Caco-2 (cell line): ENCODE measurements at regions not wholly inside any gene's neighbourhood (a gene's known extent, or its start where the extent isn't known, plus 50 kb on each side); places are given as distances from the start of the nearest gene placed in this dataset.

Source experiments
- BruUV-seq: library from RNA; stranded (reverse); fragments of 400-500 nt; replicated peaks from 2 replicates; lab custom pipeline; 2021; lab: Mats Ljungman, UMichigan
- CTCF ChIA-PET: fragments of 300-600 bp; sonication (Branson Sonifier 250); formaldehyde crosslinking; loops from one replicate; lab custom pipeline; 2022; ENCODE audit warnings: antibody characterized with exemption; lab: Charles Lee
- POLR2A ChIA-PET: fragments of 300-600 bp; sonication (Branson Sonifier 250); formaldehyde crosslinking; loops from one replicate; lab custom pipeline; 2022; ENCODE audit warnings: antibody characterized with exemption; lab: Charles Lee
- DNase-seq, 2 experiments: peaks; one replicate each; pipeline versions ENCODE4 v3.0.0 to v3.0.0-alpha.2; 2020 to 2022
- H3K27me3 ChIP-seq: replicated peaks from 2 replicates; pipeline ENCODE4 v1.6.0; 2011; ENCODE audit warnings: low read length; ENCODE audit not compliant: control insufficient read depth, insufficient read depth
- H3K36me3 ChIP-seq: 2 replicates; pipeline ENCODE4 v1.5.1; 2011; ENCODE audit warnings: low read length; ENCODE audit not compliant: control insufficient read depth, insufficient read depth
- H3K4me1 ChIP-seq: fragments of 250-450 bp; sonication (Bioruptor Pico); 2 replicates; pipeline ENCODE4 v1.5.1; 2020; ENCODE audit warnings: mild to moderate bottlenecking
- H3K4me3 ChIP-seq: 2 replicates; pipeline ENCODE4 v1.5.1; 2011; ENCODE audit warnings: low read depth, mild to moderate bottlenecking, control low read depth, low read length
- H3K9me3 ChIP-seq: fragments of 250-450 bp; sonication (Bioruptor Pico); 2 replicates; pipeline ENCODE4 v1.5.1; 2020; ENCODE audit warnings: mild to moderate bottlenecking, moderate library complexity
- H3K27ac Mint-ChIP-seq: one replicate; pipeline ENCODE4 v1.8.0; 2022; ENCODE audit warnings: mixed read lengths; ENCODE audit not compliant: unreplicated experiment
- H3K27me3 Mint-ChIP-seq: one replicate; pipeline ENCODE4 v1.8.0; 2022; ENCODE audit warnings: mixed read lengths; ENCODE audit not compliant: insufficient read depth, unreplicated experiment
- H3K36me3 Mint-ChIP-seq: one replicate; pipeline ENCODE4 v1.8.0; 2022; ENCODE audit warnings: mild to moderate bottlenecking, mixed read lengths; ENCODE audit not compliant: insufficient read depth, unreplicated experiment
- H3K4me1 Mint-ChIP-seq: one replicate; pipeline ENCODE4 v1.8.0; 2022; ENCODE audit warnings: low read depth, mixed read lengths; ENCODE audit not compliant: unreplicated experiment
- H3K4me3 Mint-ChIP-seq: one replicate; pipeline ENCODE4 v1.8.0; 2022; ENCODE audit warnings: mild to moderate bottlenecking, moderate library complexity, mixed read lengths; ENCODE audit not compliant: unreplicated experiment
- H3K9me3 Mint-ChIP-seq: one replicate; pipeline ENCODE4 v1.8.0; 2022; ENCODE audit warnings: mixed read lengths; ENCODE audit not compliant: unreplicated experiment
- intact Hi-C: fragments of 100-400 bp; cut with micrococcal nuclease; formaldehyde crosslinking; loops from one replicate; pipeline ENCODE4 v1.10.0; 2022; ENCODE audit not compliant: unreplicated experiment
- TF ChIP-seq, protein P1 (sequence below), 2 experiments: fragments of 200-600 bp in 1 of 2; IDR thresholded peaks; 1 replicate in 1 of 2; 2 replicates in 1 of 2; pipeline versions ENCODE4 v1.5.1 to v1.8.0; 2011 to 2022; ENCODE audit warnings: antibody characterized with exemption in 1 of 2, control low read depth in 1 of 2, inconsistent platforms in 1 of 2, low read depth in 1 of 2, low read length in 1 of 2, mild to moderate bottlenecking in 1 of 2, moderate library complexity in 1 of 2; ENCODE audit not compliant: insufficient read depth in 1 of 2, severe bottlenecking in 1 of 2, unreplicated experiment in 1 of 2

DNA sequence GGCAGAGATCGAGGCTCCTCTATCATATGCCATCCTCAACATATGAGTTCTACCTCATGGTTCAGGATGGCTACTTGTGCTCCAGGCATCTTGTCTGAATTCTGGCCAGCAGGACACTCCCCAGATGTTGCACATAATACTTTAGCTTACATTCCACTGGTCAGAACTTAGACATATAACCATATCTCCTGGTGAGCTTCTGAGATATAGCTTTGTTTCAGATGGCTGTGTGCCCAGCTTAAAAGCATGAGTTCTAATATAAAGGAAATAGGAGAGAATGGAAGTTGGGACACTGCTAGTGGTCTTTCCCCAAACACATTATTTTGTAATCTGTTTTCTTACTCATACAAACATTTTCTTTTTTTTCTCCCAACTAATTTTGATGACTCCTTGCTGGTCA lies 50.8 kb upstream of the IFRD1 start:
- H3K9me3 Mint-ChIP-seq, result no peaks in the 10 kb centered on the region
- BruUV-seq, result no TSS peak
- no peak overlapping the region for H3K27ac Mint-ChIP-seq
- no peak for DNase-seq
- H3K27me3 Mint-ChIP-seq, result peaks cover 9% of the 10 kb centered on the region
- intact Hi-C loops, result no loop called here
- TF ChIP-seq, protein P1, sequence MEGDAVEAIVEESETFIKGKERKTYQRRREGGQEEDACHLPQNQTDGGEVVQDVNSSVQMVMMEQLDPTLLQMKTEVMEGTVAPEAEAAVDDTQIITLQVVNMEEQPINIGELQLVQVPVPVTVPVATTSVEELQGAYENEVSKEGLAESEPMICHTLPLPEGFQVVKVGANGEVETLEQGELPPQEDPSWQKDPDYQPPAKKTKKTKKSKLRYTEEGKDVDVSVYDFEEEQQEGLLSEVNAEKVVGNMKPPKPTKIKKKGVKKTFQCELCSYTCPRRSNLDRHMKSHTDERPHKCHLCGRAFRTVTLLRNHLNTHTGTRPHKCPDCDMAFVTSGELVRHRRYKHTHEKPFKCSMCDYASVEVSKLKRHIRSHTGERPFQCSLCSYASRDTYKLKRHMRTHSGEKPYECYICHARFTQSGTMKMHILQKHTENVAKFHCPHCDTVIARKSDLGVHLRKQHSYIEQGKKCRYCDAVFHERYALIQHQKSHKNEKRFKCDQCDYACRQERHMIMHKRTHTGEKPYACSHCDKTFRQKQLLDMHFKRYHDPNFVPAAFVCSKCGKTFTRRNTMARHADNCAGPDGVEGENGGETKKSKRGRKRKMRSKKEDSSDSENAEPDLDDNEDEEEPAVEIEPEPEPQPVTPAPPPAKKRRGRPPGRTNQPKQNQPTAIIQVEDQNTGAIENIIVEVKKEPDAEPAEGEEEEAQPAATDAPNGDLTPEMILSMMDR (IDR thresholded peaks at IDR 0.05; ENCODE audit: insufficient read depth in 1 of 2, low read depth in 1 of 2, low read length in 1 of 2, severe bottlenecking in 1 of 2, unreplicated experiment in 1 of 2), result no peak
- Histone ChIP-seq H3K9me3 (no peaks in the 10 kb centered on the region), H3K4me3 (no peak overlapping the region), H3K36me3 (no peaks in the 10 kb centered on the region), H3K27me3 (no peaks in the 10 kb centered on the region), H3K4me1 (no peaks in the 10 kb centered on the region)
- POLR2A ChIA-PET, result no interaction called here
- H3K4me1 Mint-ChIP-seq, result no peaks in the 10 kb centered on the region
- CTCF ChIA-PET, result no interaction called here
- H3K4me3 Mint-ChIP-seq, result no peak overlapping the region
- no peaks in the 10 kb centered on the region for H3K36me3 Mint-ChIP-seq

DNA sequence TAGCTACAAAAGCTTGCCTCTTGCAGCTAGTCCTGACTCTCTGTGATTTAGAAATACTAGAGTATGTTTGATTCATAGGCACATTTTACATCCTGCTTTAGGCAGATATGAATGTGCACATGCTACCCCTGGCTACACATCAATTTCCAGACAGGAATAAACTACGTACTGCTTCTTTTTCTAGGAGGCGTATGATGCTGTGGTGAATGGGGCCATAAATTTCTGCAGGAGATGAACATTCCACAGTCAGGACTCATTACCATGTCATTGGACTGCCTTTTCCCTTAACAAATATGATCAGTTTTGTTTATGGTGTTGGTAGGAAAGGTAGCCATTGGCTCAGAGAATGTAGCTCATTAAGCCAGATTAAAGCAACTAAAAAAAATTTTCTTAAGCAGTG lies 50.1 kb upstream of the IFRD1 start:
- H3K9me3 Mint-ChIP-seq, result no peaks in the 10 kb centered on the region
- Histone ChIP-seq H3K4me3 (no peak overlapping the region), H3K4me1 (no peaks in the 10 kb centered on the region), H3K36me3 (no peaks in the 10 kb centered on the region), H3K9me3 (no peaks in the 10 kb centered on the region), H3K27me3 (no peaks in the 10 kb centered on the region)
- intact Hi-C loops, result no loop called here
- no peaks in the 10 kb centered on the region for H3K4me1 Mint-ChIP-seq
- H3K4me3 Mint-ChIP-seq, result no peak overlapping the region
- POLR2A ChIA-PET, result no interaction called here
- TF ChIP-seq, protein P1 (IDR thresholded peaks at IDR 0.05; ENCODE audit: insufficient read depth in 1 of 2, low read depth in 1 of 2, low read length in 1 of 2, severe bottlenecking in 1 of 2, unreplicated experiment in 1 of 2), result no peak
- peaks cover 9% of the 10 kb centered on the region for H3K27me3 Mint-ChIP-seq
- BruUV-seq, result no TSS peak
- H3K27ac Mint-ChIP-seq, result no peak overlapping the region
- CTCF ChIA-PET, result no interaction called here
- H3K36me3 Mint-ChIP-seq, result no peaks in the 10 kb centered on the region
- no peak for DNase-seq
